ENCODE measurements at regions not wholly inside any gene's neighbourhood (a gene's known extent, or its start where the extent isn't known, plus 50 kb on each side); places are given as distances from the start of the nearest gene placed in this dataset.

GRCh38 chr20:24718277-24718676 lies 230.8 kb upstream of the CST7 start:
- no peak for DNase-seq
- Histone ChIP-seq H3K36me3 (no peaks in the 10 kb centered on the region), H3K9me3 (no peaks in the 10 kb centered on the region), H3K4me1 (no peaks in the 10 kb centered on the region), H3K27ac (no peak overlapping the region), H3K4me3 (no peak overlapping the region), H3K27me3 (no peaks in the 10 kb centered on the region)
- TF ChIP-seq, protein P1, sequence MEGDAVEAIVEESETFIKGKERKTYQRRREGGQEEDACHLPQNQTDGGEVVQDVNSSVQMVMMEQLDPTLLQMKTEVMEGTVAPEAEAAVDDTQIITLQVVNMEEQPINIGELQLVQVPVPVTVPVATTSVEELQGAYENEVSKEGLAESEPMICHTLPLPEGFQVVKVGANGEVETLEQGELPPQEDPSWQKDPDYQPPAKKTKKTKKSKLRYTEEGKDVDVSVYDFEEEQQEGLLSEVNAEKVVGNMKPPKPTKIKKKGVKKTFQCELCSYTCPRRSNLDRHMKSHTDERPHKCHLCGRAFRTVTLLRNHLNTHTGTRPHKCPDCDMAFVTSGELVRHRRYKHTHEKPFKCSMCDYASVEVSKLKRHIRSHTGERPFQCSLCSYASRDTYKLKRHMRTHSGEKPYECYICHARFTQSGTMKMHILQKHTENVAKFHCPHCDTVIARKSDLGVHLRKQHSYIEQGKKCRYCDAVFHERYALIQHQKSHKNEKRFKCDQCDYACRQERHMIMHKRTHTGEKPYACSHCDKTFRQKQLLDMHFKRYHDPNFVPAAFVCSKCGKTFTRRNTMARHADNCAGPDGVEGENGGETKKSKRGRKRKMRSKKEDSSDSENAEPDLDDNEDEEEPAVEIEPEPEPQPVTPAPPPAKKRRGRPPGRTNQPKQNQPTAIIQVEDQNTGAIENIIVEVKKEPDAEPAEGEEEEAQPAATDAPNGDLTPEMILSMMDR (IDR thresholded peaks at IDR 0.05): no peak
- 70 to 78% methylated on average over 2 of the region's 2 CpGs for WGBS, 2 donors
- no peak for FAIRE-seq
- intact Hi-C loops (cut with DNase I): no loop called here
- no peak for ATAC-seq

DNA sequence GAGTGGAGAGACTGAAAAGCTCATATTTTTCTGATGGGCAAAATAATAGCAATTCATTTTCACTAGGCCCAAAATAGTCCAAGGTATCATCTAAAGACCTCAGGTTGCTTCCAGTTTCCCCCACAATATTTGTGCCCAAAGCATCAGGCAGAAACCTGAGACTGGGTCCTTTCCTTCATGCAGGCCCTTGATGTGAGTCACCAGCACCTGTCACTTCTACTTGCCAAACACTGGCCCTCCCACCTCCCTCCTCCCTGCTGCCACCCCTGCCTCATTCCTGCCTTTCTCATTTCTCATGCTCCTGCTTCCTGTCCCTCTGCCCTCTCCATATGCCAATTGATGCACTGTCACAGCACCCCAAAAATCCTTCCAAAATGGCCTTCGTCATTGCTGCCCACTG lies 230.4 kb upstream of the CST7 start:
- WGBS, 2 donors: 89 to 90% methylated on average over 1 of the region's 1 CpG
- FAIRE-seq (no peak), DNase-seq (no peak), ATAC-seq (no peak)
- Histone ChIP-seq H3K27ac (no peak overlapping the region), H3K27me3 (no peaks in the 10 kb centered on the region), H3K9me3 (no peaks in the 10 kb centered on the region), H3K4me3 (no peak overlapping the region), H3K36me3 (no peaks in the 10 kb centered on the region), H3K4me1 (no peaks in the 10 kb centered on the region)
- intact Hi-C loops (cut with DNase I): no loop called here
- TF ChIP-seq, protein P1 (IDR thresholded peaks at IDR 0.05): no peak

- FAIRE-seq (no peak), DNase-seq (no peak), ATAC-seq (no peak)
- TF ChIP-seq, protein P1 (IDR thresholded peaks at IDR 0.05): no peak
- intact Hi-C loops (cut with DNase I): no loop called here
- Histone ChIP-seq H3K36me3 (no peaks in the 10 kb centered on the region), H3K27me3 (no peaks in the 10 kb centered on the region), H3K4me3 (no peak overlapping the region), H3K27ac (no peak overlapping the region), H3K4me1 (no peaks in the 10 kb centered on the region), H3K9me3 (no peaks in the 10 kb centered on the region)
- 88 to 94% methylated on average over 4 of the region's 4 CpGs for WGBS, 2 donors
These were observed 228.1 kb upstream of the CST7 start for GRCh38 chr20:24720957-24721356.

- Histone ChIP-seq H3K27me3 (no peaks in the 10 kb centered on the region), H3K4me1 (no peaks in the 10 kb centered on the region), H3K36me3 (no peaks in the 10 kb centered on the region), H3K27ac (no peak overlapping the region), H3K4me3 (no peak overlapping the region), H3K9me3 (no peaks in the 10 kb centered on the region)
- TF ChIP-seq, protein P1 (IDR thresholded peaks at IDR 0.05): no peak
- intact Hi-C loops (cut with DNase I): no loop called here
- ATAC-seq: no peak
- WGBS, 2 donors: 68 to 70% methylated on average over 2 of the region's 2 CpGs
- no peak for DNase-seq
- FAIRE-seq: no peak
These were observed 227.0 kb upstream of the CST7 start for GRCh38 chr20:24721891-24722568.

DNA sequence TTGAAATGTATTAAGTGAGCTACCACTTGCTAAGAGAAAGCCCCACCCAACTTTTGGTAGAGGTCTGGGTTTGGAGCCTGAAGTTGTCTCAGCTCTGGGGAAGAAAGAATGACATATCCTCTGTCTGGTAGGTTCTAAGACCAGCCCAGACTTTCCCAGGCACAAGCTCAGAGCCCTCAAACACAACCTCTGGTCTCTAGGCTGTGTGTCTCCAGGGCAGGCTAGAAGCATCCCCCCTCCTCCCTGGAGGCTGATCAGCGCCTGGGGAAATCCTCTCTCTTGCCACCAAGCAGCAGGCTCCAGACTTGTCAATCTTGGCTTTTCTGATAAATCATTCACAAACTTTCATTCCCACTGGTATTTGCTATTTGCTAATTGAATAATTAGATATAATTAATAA lies 226.5 kb upstream of the CST7 start:
- Histone ChIP-seq H3K27ac (no peak overlapping the region), H3K27me3 (no peaks in the 10 kb centered on the region), H3K36me3 (no peaks in the 10 kb centered on the region), H3K9me3 (no peaks in the 10 kb centered on the region), H3K4me3 (no peak overlapping the region), H3K4me1 (no peaks in the 10 kb centered on the region)
- DNase-seq (no peak), ATAC-seq (no peak), FAIRE-seq (no peak)
- 79 to 84% methylated on average over 1 of the region's 1 CpG for WGBS, 2 donors
- intact Hi-C loops (cut with DNase I): no loop called here
- TF ChIP-seq, protein P1 (IDR thresholded peaks at IDR 0.05): no peak
